ENCODE measurements at regions not wholly inside any gene's neighbourhood (a gene's known extent, or its start where the extent isn't known, plus 50 kb on each side); places are given as distances from the start of the nearest gene placed in this dataset.

- Histone ChIP-seq H2AK5ac (ENCODE audit: low read depth, low read length) (no peak overlapping the region), H3K23me2 (ENCODE audit: low read depth, low read length) (no peaks in the 10 kb centered on the region), H3K18ac (ENCODE audit: extremely low read depth, low read length) (no peak overlapping the region), H4K20me1 (replicated peaks in 1 of 2; ENCODE audit: control insufficient read depth in 1 of 2, insufficient read depth in 2 of 2, low read length in 2 of 2) (no peaks in the 10 kb centered on the region), H2AFZ (ENCODE audit: low read length) (no peak overlapping the region), H3K36me3 (ENCODE audit: control insufficient read depth in 2 of 4, insufficient read depth in 4 of 4, low read length in 3 of 4) (no peaks in the 10 kb centered on the region), H3K9me3 (ENCODE audit: insufficient read depth in 2 of 2, low read depth in 1 of 2, low read length in 1 of 2) (no peaks in the 10 kb centered on the region), H3K79me1 (ENCODE audit: low read depth, low read length) (no peaks in the 10 kb centered on the region), H3K4me1 (replicated peaks in 1 of 4; ENCODE audit: control insufficient read depth in 3 of 4, insufficient read depth in 4 of 4, low read length in 3 of 4) (no peaks in the 10 kb centered on the region), H3K4ac (replicated peaks; ENCODE audit: insufficient read length, low read depth, low read length) (no peak overlapping the region), H3K79me2 (ENCODE audit: control insufficient read depth in 1 of 2, insufficient read depth in 2 of 2, low read length in 2 of 2) (no peaks in the 10 kb centered on the region), H4K8ac (ENCODE audit: extremely low read depth, insufficient read depth, low read length) (no peak overlapping the region), H4K5ac (ENCODE audit: insufficient read length, low read depth, low read length) (no peak overlapping the region), H2BK12ac (ENCODE audit: low read depth, low read length) (no peak overlapping the region), H3K9ac (replicated peaks in 1 of 4; ENCODE audit: extremely low read depth in 1 of 4, low read depth in 3 of 4, low read length in 3 of 4) (no peak overlapping the region), H3K56ac (replicated peaks; ENCODE audit: insufficient read length, low read depth, low read length) (no peak overlapping the region), H3K27me3 (replicated peaks in 1 of 4; ENCODE audit: control insufficient read depth in 3 of 4, extremely low read depth in 1 of 4, insufficient read depth in 3 of 4, low read length in 3 of 4) (no peaks in the 10 kb centered on the region), H4K91ac (replicated peaks; ENCODE audit: insufficient read length, low read length) (no peak overlapping the region), H3K27ac (ENCODE audit: low read depth, low read length) (no peak overlapping the region), H2BK120ac (replicated peaks; ENCODE audit: low read depth, low read length) (no peak overlapping the region), H2BK15ac (ENCODE audit: low read length) (no peak overlapping the region), H3K14ac (ENCODE audit: insufficient read length) (no peak overlapping the region), H3K4me2 (ENCODE audit: insufficient read depth in 1 of 2, low read depth in 2 of 2, low read length in 2 of 2) (no peak overlapping the region), H2BK5ac (ENCODE audit: low read depth, low read length) (no peak overlapping the region), H3K4me3 (ENCODE audit: extremely low read depth in 1 of 4, insufficient read depth in 2 of 4, low read depth in 3 of 4, low read length in 4 of 4) (no peak overlapping the region), H3K23ac (ENCODE audit: insufficient read length) (no peak overlapping the region), H2BK20ac (ENCODE audit: low read length) (no peak overlapping the region)
- WGBS, 2 experiments (ENCODE audit: extremely low coverage in 1 of 2, insufficient coverage in 1 of 2, insufficient read length in 1 of 2, insufficient replicate concordance in 2 of 2, low coverage in 1 of 2, low lambda C conversion rate in 2 of 2, missing lambda C conversion rate in 1 of 2) = 84% methylated on average over 2 of the region's 2 CpGs; no CpG with 5 or more reads in 1 of the 2 experiments
- POLR2A ChIA-PET (ENCODE audit: partially characterized antibody) = no interaction called here
- TF ChIP-seq GTF2F1 (IDR thresholded peaks at IDR 0.05; ENCODE audit: borderline replicate concordance, low read depth, low read length) = no peak
- no peak for TF ChIP-seq TAF1 (IDR thresholded peaks at IDR 0.05; ENCODE audit: low read depth, low read length)
- TF ChIP-seq EP300 (IDR thresholded peaks at IDR 0.05; ENCODE audit: borderline replicate concordance in 1 of 2, low read depth in 2 of 2, low read length in 2 of 2) = no peak
- TF ChIP-seq MAFK (IDR thresholded peaks at IDR 0.05; ENCODE audit: low read depth, low read length) = no peak
- TF ChIP-seq CBX5 (IDR thresholded peaks at IDR 0.05; ENCODE audit: low read depth, low read length) = no peak
- TF ChIP-seq YY1 (IDR thresholded peaks at IDR 0.05; ENCODE audit: low read depth, low read length) = no peak
- TF ChIP-seq KDM5A (IDR thresholded peaks at IDR 0.05; ENCODE audit: low read length) = no peak
- TF ChIP-seq ZNF274 (IDR thresholded peaks at IDR 0.05; ENCODE audit: borderline replicate concordance, extremely low read depth, low read length) = no peak
- TF ChIP-seq TCF12 (IDR thresholded peaks at IDR 0.05; ENCODE audit: low read depth, low read length) = no peak
- no peak for TF ChIP-seq CEBPB (IDR thresholded peaks at IDR 0.05; ENCODE audit: low read depth, low read length)
- TF ChIP-seq CREB1 (IDR thresholded peaks at IDR 0.05) = no peak
- TF ChIP-seq RAD21 (IDR thresholded peaks at IDR 0.05 in 1 of 2, conservative IDR thresholded peaks at IDR 0.05 in 1 of 2; ENCODE audit: low read depth in 2 of 2, low read length in 2 of 2) = no peak
- no peak for TF ChIP-seq RXRA (IDR thresholded peaks at IDR 0.05; ENCODE audit: insufficient read depth, low read depth, low read length)
- no peak for TF ChIP-seq KDM1A (IDR thresholded peaks at IDR 0.05; ENCODE audit: borderline replicate concordance, low read length)
- FAIRE-seq (no peak), DNase-seq (ENCODE audit: low read depth in 1 of 2, low spot score in 2 of 2) (no peak)
- CTCF ChIA-PET (ENCODE audit: partially characterized antibody) = interaction anchor here (0.9 kb wide), 1 partner anchor 341 kb away, joined by 3 read pairs; no protein-coding TSS in a partner anchor
These were observed 317.6 kb upstream of the TSHZ2 start for GRCh38 chr20:52654567-52654966.

Measured in H1 (cell line).